Activated T-helper 1 cell treated with anti-CD3 and anti-CD28 coated beads, Interleukin-12 subunit alpha, Interleukin-12 subunit beta, Interleukin-2, Interleukin-4 antibody, amounts not matched to agents 30 ng/mL and 10 ng/mL and 1 ng/mL, durations not matched to agents 14 hours and 24 hours and 36 hours (primary cell): ENCODE measurements at regions not wholly inside any gene's neighbourhood (a gene's known extent, or its start where the extent isn't known, plus 50 kb on each side); places are given as distances from the start of the nearest gene placed in this dataset.

ENCODE experiments used
- DNase-seq: peaks from one replicate; pipeline ENCODE4 v3.0.0; 2021; ENCODE audit warnings: low spot score
- H3K27ac Mint-ChIP-seq: one replicate; pipeline ENCODE4 v1.8.0; 2021; ENCODE audit warnings: mild to moderate bottlenecking, mixed read lengths
- H3K27me3 Mint-ChIP-seq: one replicate; pipeline ENCODE4 v1.8.0; 2022; ENCODE audit warnings: mild to moderate bottlenecking, moderate library complexity, mixed read lengths; ENCODE audit not compliant: insufficient read depth
- H3K36me3 Mint-ChIP-seq: one replicate; pipeline ENCODE4 v1.8.0; 2021; ENCODE audit warnings: low read depth, mixed read lengths
- H3K4me1 Mint-ChIP-seq: one replicate; pipeline ENCODE4 v1.8.0; 2021; ENCODE audit warnings: low read depth, mixed read lengths
- H3K4me3 Mint-ChIP-seq: one replicate; pipeline ENCODE4 v1.8.0; 2021; ENCODE audit warnings: mild to moderate bottlenecking, moderate library complexity, mixed read lengths
- H3K9me3 Mint-ChIP-seq: one replicate; pipeline ENCODE4 v1.8.0; 2021; ENCODE audit warnings: mixed read lengths
- intact Hi-C: fragments of 100-400 bp; cut with micrococcal nuclease; formaldehyde crosslinking; loops from one replicate; pipeline ENCODE4 v1.15.1; 2024

DNA sequence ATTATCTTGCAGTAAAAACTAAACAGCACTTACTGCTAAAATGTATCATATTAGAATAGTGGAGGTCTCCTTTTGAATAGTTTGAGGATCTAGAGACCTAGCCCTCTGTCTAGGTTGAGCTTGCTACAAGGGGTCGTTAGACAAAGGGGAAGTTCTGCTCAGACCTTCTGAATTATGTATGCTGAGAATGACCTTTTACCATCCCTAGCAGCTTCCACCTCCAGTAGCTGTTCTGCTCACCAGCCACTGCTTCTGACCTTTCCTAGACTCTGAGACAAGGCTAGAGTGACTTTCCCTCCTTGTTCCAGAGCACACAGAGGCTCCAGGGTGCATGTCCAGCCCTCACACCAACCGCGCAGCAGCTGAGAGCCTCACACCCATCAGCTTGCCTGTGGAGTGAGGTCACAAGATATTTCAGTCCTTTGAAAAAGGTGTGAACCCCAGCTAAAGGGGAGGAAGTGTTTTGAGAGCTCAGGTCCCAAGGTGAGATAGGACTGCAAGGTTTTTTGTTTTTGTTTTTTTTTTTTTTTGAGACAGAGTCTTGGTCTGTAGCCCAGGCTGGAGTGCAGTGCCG lies 289.3 kb upstream of the TNP1 start:
- Mint-ChIP-seq H3K4me1 (no peaks in the 10 kb centered on the region), H3K27ac (no peak overlapping the region), H3K36me3 (no peaks in the 10 kb centered on the region), H3K4me3 (no peak overlapping the region), H3K27me3 (peaks cover 9% of the 10 kb centered on the region), H3K9me3 (no peaks in the 10 kb centered on the region)
- intact Hi-C loops: no loop called here
- DNase-seq: no peak

DNA sequence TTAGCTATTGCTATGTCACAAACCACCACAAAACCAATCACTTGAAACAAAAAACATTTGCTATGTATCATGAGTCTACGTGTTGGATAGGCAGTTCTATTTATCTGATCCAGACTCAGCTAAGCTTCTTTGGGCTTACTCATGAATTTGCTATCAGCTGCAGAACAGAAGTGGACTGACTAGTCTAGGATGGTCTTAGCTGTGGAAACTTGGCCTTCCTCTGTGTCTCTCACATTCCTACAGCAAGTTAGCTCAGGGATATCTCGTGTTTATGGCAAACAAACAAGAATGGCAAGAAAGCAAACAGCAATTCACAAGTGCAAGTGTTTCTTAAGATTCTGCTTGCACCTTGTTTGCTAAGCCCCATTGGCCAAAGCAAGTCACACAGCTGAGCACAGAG lies 288.0 kb upstream of the TNP1 start:
- no peaks in the 10 kb centered on the region for H3K36me3 Mint-ChIP-seq
- H3K27me3 Mint-ChIP-seq: peaks cover 7% of the 10 kb centered on the region
- no peak overlapping the region for H3K27ac Mint-ChIP-seq
- H3K4me1 Mint-ChIP-seq: no peaks in the 10 kb centered on the region
- no peak for DNase-seq
- intact Hi-C loops: no loop called here
- H3K9me3 Mint-ChIP-seq: no peaks in the 10 kb centered on the region
- H3K4me3 Mint-ChIP-seq: no peak overlapping the region

DNA sequence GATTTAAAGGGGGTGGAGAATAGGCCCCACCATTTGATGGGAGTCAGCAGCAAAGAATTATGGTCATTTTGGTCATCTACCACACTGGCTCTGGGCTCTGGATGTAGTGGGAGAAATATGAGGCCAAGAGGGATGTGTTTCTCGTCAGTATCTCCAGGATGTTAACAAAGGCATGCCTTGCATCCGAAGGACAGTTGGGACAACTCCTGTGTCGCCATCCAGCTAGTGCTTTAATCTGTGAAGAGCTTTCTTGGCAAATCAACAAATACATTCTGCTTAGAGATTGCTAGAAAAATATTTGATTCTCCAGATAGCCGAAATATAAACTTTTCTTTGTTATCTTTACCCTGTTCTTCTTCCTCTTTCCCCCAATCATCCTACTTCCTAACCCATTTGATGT lies 287.1 kb upstream of the TNP1 start:
- peaks cover 7% of the 10 kb centered on the region for H3K27me3 Mint-ChIP-seq
- H3K4me1 Mint-ChIP-seq: no peaks in the 10 kb centered on the region
- intact Hi-C loops: no loop called here
- no peaks in the 10 kb centered on the region for H3K36me3 Mint-ChIP-seq
- H3K27ac Mint-ChIP-seq: no peak overlapping the region
- no peak overlapping the region for H3K4me3 Mint-ChIP-seq
- no peak for DNase-seq
- peaks cover 7% of the 10 kb centered on the region for H3K9me3 Mint-ChIP-seq

DNA sequence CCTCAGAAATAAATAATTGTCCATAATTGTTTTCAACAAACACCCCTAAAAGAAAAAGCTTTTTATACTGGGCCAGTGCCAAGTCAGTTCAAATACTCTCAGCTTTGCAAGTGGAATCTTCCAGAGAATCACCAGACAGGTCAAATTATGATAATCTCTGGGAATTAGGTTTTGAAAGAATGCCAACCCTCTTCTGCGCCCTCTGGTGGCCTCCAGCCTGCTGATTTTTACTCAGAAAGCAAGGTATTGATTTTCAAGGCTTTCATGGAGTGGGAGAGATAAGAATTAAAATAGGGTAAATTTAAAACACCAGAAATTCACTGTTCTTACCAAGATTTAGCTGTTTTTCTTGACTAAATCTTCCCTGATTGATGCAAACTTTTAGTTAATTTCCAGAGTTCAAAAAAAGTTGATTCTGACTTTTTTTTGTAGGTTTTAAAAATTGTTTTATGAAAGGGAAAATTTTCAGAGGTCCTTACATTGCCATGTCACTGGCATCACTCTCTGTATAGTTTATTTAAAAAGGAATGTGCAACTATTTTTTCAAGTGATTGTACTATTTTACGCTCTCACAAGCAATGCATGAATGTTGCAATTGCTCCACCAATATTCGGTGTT lies 282.9 kb upstream of the TNP1 start:
- Mint-ChIP-seq H3K27me3 (peaks cover 5% of the 10 kb centered on the region), H3K9me3 (peaks cover 18% of the 10 kb centered on the region), H3K4me3 (no peak overlapping the region), H3K4me1 (no peaks in the 10 kb centered on the region), H3K27ac (no peak overlapping the region), H3K36me3 (no peaks in the 10 kb centered on the region)
- intact Hi-C loops: loop anchor here (1.0 to 2.0 kb wide), 2 partner anchors 365 to 444 kb away; no protein-coding TSS in a partner anchor
- no peak for DNase-seq

DNA sequence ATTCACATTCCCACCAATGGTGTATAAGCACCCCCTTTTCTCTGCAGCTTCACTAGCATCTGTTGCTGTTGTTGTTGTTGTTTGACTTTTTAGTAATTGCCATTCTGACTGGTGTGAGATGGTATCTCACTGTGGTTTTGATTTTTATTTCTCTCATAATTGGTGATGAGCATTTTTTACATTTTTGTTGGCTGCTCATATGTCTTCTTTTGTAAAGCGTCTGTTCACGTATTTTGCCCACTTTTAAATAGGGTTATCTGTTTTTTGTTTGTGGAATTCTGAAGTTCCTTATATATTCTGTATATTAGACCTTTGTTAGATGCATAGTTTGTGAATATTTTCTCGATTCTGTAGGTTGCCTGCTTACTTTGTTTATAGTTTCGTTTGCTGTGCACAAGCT lies 278.4 kb upstream of the TNP1 start:
- Mint-ChIP-seq H3K4me3 (no peak overlapping the region), H3K27me3 (peaks cover 13% of the 10 kb centered on the region), H3K9me3 (peaks cover 25% of the 10 kb centered on the region), H3K36me3 (no peaks in the 10 kb centered on the region), H3K27ac (no peak overlapping the region), H3K4me1 (no peaks in the 10 kb centered on the region)
- no peak for DNase-seq
- intact Hi-C loops: no loop called here

DNA sequence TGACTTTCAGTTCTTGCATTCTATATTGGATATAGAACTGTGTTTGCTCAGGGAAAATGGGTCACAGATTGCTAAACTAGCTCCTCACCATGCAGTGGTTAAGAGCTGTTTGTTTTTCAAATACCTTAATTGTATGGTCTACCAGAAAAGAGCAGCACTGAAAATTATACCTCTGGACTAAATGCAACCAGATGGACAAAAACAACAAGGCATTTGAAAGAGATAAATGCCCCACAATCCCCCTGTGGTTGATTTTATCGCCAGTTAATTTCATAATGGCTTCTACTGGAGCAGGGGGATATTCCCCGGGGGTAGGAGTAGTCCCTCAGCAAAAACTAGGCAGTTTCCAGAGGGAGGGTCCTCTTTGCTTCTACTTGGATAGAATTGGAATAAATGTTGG lies 267.9 kb upstream of the TNP1 start:
- Mint-ChIP-seq H3K36me3 (no peaks in the 10 kb centered on the region), H3K4me3 (no peak overlapping the region), H3K4me1 (no peaks in the 10 kb centered on the region), H3K9me3 (no peaks in the 10 kb centered on the region), H3K27ac (no peak overlapping the region), H3K27me3 (peaks cover 13% of the 10 kb centered on the region)
- intact Hi-C loops: no loop called here
- no peak for DNase-seq

DNA sequence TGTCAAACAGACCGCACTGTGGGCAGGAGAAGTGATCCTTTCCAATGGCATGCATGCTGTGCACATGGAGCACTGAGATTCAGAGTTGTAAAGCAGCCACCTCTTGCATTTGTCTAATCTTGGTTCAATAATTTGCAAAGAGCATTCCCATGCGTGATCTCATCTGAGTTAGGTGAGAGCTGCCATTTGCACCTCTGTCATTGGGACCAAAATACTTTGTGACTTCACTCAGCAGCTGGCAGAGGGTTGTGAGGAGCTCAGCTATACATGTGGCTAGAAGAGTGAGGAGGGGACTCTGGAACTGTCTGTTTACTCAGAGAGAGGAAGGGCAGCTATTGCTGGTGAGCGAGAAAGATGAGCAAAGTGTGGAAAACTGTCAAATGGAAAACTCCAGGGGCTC lies 265.1 kb upstream of the TNP1 start:
- no peaks in the 10 kb centered on the region for H3K4me1 Mint-ChIP-seq
- no peaks in the 10 kb centered on the region for H3K36me3 Mint-ChIP-seq
- no peak overlapping the region for H3K27ac Mint-ChIP-seq
- no peaks in the 10 kb centered on the region for H3K9me3 Mint-ChIP-seq
- H3K4me3 Mint-ChIP-seq: no peak overlapping the region
- H3K27me3 Mint-ChIP-seq: peaks cover 15% of the 10 kb centered on the region
- no peak for DNase-seq
- intact Hi-C loops: no loop called here

DNA sequence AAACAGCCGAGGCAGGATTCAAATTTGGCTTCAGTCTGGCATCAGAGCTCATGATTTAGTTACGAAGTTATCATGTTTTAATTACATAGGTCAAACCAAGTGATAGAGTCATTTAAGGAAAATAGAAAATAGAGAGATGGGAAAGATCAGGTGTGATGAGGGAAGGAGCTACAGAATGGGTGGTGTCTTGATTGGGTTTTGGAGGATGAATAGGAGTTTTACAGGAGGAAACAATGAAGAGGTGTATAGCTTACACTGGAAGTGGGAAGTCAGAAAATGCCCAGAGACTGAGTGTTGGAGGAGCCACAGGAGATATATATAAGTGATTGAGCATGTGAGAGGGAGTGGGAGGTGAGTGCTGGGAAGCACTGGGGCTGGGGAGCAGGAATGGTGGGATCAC lies 264.2 kb upstream of the TNP1 start:
- no peak for DNase-seq
- no peaks in the 10 kb centered on the region for H3K4me1 Mint-ChIP-seq

DNA sequence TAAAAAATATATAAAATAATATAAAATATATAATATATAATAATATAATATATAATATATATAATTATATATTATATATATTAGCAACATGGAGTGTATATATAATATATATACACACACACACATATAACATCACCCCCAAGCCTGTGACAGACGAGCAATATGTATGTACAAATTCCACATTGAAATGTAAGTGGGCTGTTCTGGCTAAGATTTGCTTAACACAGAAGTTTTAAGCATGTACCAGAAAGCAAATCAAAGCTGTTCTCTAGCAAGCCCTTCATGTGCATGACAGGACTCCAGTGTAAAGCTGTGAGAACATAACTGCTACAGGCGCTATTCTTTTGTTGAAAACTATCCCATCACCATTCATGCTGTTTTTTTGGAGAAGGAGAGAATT lies 261.7 kb upstream of the TNP1 start:
- Mint-ChIP-seq H3K4me1 (peaks cover 4% of the 10 kb centered on the region), H3K27me3 (peaks cover 11% of the 10 kb centered on the region), H3K27ac (no peak overlapping the region), H3K4me3 (no peak overlapping the region), H3K36me3 (no peaks in the 10 kb centered on the region), H3K9me3 (no peaks in the 10 kb centered on the region)
- DNase-seq: no peak
- intact Hi-C loops: no loop called here

More for the DNA sequence above, 264.2 kb upstream of the TNP1 start:
- Mint-ChIP-seq H3K36me3 (no peaks in the 10 kb centered on the region), H3K27ac (no peak overlapping the region), H3K27me3 (peaks cover 13% of the 10 kb centered on the region), H3K9me3 (no peaks in the 10 kb centered on the region), H3K4me3 (no peak overlapping the region)
- intact Hi-C loops: no loop called here

DNA sequence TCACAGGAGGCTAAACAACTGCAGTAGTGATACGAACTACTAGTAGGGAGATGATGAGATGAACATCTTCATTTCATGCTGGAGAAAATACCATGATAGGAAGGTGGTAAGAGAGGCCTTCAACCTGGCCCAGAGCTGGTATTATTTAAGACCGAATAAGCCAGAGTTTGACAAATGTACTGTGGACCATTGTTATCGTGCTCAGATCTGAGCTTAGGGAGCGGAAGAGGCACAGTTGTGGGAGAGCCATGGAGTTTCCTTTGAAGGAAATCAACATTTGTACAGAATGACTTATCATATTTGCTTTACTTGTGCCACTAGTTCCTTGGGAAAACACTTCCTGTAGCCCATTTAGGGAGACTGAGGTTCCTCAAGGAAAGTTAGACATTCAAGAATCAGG lies 260.6 kb upstream of the TNP1 start:
- peaks cover 4% of the 10 kb centered on the region for H3K4me1 Mint-ChIP-seq
- H3K9me3 Mint-ChIP-seq: no peaks in the 10 kb centered on the region
- no peak overlapping the region for H3K4me3 Mint-ChIP-seq
- H3K27ac Mint-ChIP-seq: no peak overlapping the region
- no peaks in the 10 kb centered on the region for H3K36me3 Mint-ChIP-seq
- intact Hi-C loops: no loop called here
- H3K27me3 Mint-ChIP-seq: peaks cover 14% of the 10 kb centered on the region
- no peak for DNase-seq

DNA sequence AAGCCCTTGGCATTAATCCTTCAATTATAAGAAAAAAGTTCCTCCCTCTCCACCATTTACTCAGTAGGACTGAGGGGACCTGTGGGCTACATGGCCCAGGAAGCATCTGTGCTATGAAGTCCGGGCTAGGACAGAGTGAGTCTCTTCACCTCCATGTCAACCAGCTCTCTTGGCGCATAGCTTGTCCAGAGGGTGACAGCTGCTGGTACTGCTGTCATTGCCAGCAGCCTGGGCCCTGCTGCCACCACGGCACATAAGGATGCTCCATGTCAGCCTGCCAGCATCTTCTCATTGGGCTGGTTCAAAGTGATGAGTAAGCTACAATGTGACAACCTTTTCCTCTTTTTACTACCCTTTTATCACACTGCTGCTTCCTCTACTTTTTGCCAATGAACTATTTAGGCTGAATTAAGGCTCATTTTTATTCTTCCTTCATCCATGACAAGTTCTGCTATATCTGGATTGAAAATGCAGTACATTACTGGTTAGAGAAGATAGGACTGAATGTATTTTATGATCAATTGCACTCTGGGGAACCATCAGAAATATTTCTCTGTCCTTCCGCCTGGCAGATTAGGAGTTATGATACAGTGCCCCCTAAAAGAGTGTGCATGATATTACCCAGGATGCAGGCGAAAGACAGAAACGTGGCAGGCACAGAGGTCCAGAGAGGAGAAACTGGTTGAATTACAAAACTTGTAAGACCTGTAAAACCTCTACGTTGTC lies 258.9 kb upstream of the TNP1 start:
- intact Hi-C loops: no loop called here
- Mint-ChIP-seq H3K4me1 (peaks cover 4% of the 10 kb centered on the region), H3K27me3 (peaks cover 12% of the 10 kb centered on the region), H3K36me3 (no peaks in the 10 kb centered on the region), H3K4me3 (no peak overlapping the region), H3K9me3 (no peaks in the 10 kb centered on the region), H3K27ac (no peak overlapping the region)
- DNase-seq: no peak

DNA sequence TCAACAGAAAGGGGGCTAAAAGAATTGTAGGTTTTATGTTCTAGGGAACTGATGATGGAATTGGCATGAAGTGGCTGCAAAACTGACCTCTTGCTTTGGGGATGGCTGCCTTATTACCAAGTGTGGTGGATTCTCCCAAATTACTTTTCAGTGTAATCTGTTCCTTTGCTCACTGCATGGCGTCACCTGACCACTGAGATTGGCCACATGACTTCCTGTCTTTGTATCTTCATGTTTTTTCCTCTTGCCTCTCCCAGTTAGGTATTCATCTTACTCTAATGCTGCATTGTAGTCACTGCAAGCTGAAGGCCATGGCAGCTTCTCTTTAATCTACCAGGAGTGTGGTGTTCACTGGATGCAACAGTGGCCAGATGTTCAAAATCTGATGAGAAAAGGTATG lies 257.7 kb upstream of the TNP1 start:
- Mint-ChIP-seq H3K4me1 (peaks cover 4% of the 10 kb centered on the region), H3K36me3 (no peaks in the 10 kb centered on the region), H3K4me3 (no peak overlapping the region), H3K9me3 (no peaks in the 10 kb centered on the region), H3K27ac (no peak overlapping the region), H3K27me3 (peaks cover 4% of the 10 kb centered on the region)
- no peak for DNase-seq
- intact Hi-C loops: no loop called here

DNA sequence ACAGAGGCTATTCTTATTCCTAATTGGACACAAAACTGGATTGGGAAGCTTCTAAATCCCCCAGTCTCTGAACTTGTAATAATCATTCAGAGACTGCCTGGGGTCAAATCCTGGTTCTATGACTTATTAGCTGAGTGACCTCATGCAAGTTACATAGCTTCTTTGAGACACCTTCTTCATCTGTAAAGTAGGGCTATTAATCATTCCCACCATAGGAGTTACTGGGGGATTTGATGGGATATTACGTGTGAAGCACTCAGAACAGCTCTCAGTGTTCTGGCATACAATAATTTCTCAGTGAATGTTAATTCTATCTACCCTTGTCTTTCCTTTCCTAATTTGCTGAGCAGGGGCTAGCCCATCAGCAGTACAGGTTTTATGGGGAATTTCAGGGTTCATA lies 256.7 kb upstream of the TNP1 start:
- Mint-ChIP-seq H3K36me3 (no peaks in the 10 kb centered on the region), H3K9me3 (no peaks in the 10 kb centered on the region), H3K4me1 (peaks cover 4% of the 10 kb centered on the region), H3K27ac (no peak overlapping the region), H3K4me3 (no peak overlapping the region), H3K27me3 (peaks cover 4% of the 10 kb centered on the region)
- intact Hi-C loops: no loop called here
- no peak for DNase-seq
